NAMALWA (cell line): ENCODE measurements at regions not wholly inside any gene's neighbourhood (a gene's known extent, or its start where the extent isn't known, plus 50 kb on each side); places are given as distances from the start of the nearest gene placed in this dataset.

Experiments
- DNase-seq: peaks from one replicate; pipeline ENCODE4 v3.0.0-alpha.2; 2015; ENCODE audit warnings: low spot score

GRCh38 chr1:55968661-55969060 lies 610.7 kb downstream of the PLPP3 start:
- DNase-seq: no peak

GRCh38 chr1:55965981-55966461 lies 613.3 kb downstream of the PLPP3 start:
- no peak for DNase-seq

GRCh38 chr1:55962472-55962871 lies 616.9 kb downstream of the PLPP3 start:
- no peak for DNase-seq

GRCh38 chr1:55959136-55959548 lies 620.2 kb downstream of the PLPP3 start:
- no peak for DNase-seq

GRCh38 chr1:55958498-55958897 lies 620.9 kb downstream of the PLPP3 start:
- no peak for DNase-seq

GRCh38 chr1:55957276-55957675 lies 622.1 kb downstream of the PLPP3 start:
- DNase-seq: no peak

- DNase-seq: no peak
Measured at GRCh38 chr1:55955016-55955621, 624.2 kb downstream of the PLPP3 start.

- no peak for DNase-seq
Measured at GRCh38 chr1:55951291-55951690, 628.1 kb downstream of the PLPP3 start.

- no peak for DNase-seq
Measured at GRCh38 chr1:55947446-55947845, 631.9 kb downstream of the PLPP3 start.

- no peak for DNase-seq
Measured at GRCh38 chr1:55943721-55944435, 635.5 kb downstream of the PLPP3 start.

GRCh38 chr1:55943012-55943411 lies 636.4 kb downstream of the PLPP3 start:
- DNase-seq: no peak

GRCh38 chr1:55939866-55940265 lies 639.5 kb downstream of the PLPP3 start:
- DNase-seq: no peak

GRCh38 chr1:55938861-55939260 lies 640.5 kb downstream of the PLPP3 start:
- DNase-seq: no peak

GRCh38 chr1:55938376-55938850 lies 641.0 kb downstream of the PLPP3 start:
- no peak for DNase-seq

- DNase-seq: no peak
Measured at GRCh38 chr1:55937840-55938375, 641.5 kb downstream of the PLPP3 start.

- no peak for DNase-seq
Measured at GRCh38 chr1:55935236-55935635, 644.1 kb downstream of the PLPP3 start.

GRCh38 chr1:55932402-55932801 lies 647.0 kb downstream of the PLPP3 start:
- no peak for DNase-seq

GRCh38 chr1:55931081-55931940 lies 648.1 kb downstream of the PLPP3 start:
- no peak for DNase-seq

GRCh38 chr1:55929652-55930051 lies 649.7 kb downstream of the PLPP3 start:
- no peak for DNase-seq

- DNase-seq: no peak
Measured at GRCh38 chr1:55928576-55928975, 650.8 kb downstream of the PLPP3 start.

- DNase-seq: no peak
Measured at GRCh38 chr1:55927702-55928290, 651.6 kb downstream of the PLPP3 start.

GRCh38 chr1:55926906-55927471 lies 652.4 kb downstream of the PLPP3 start:
- DNase-seq: no peak
